ENCODE measurements at regions not wholly inside any gene's neighbourhood (a gene's known extent, or its start where the extent isn't known, plus 50 kb on each side); places are given as distances from the start of the nearest gene placed in this dataset.

- TF ChIP-seq CTCF (IDR thresholded peaks at IDR 0.05) (no peak), POLR2AphosphoS5 (IDR thresholded peaks at IDR 0.05) (no peak), POLR2A (IDR thresholded peaks at IDR 0.05; ENCODE audit: low read depth) (no peak)
These were observed 473.8 kb upstream of the ZNF608 start for GRCh38 chr5:125220284-125220683.

All from esophagus muscularis mucosa (tissue), 3 donors.